ENCODE measurements at regions not wholly inside any gene's neighbourhood (a gene's known extent, or its start where the extent isn't known, plus 50 kb on each side); places are given as distances from the start of the nearest gene placed in this dataset.

GRCh38 chr2:36060133-36060532 lies 295.4 kb upstream of the CRIM1 start:
- no peak for FAIRE-seq

DNA sequence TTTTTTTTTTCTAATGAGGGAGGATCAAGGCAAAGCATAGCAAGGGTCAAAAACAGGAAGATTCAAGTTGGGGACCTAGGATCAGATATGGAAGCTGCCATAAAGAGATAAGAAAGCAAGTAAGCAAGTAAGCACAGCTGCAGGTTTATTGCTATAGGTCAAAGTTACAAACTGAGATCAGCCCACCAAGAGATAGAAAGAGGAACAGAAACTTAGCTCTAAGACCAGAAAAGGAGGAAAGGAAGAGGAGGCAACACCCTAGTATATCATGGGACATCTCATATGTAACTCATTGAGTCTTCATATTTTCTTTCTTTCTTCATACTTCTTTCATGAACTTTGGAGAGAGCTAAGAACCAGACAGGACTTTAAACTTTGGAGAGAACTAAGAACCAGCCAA lies 295.9 kb upstream of the CRIM1 start:
- DNase-seq (ENCODE audit: low spot score) (no peak), FAIRE-seq (no peak)

More at GRCh38 chr2:36060133-36060532, 295.4 kb upstream of the CRIM1 start:
- DNase-seq (ENCODE audit: low spot score): no peak

- DNase-seq (ENCODE audit: low spot score) (no peak), FAIRE-seq (no peak)
Measured at GRCh38 chr2:36058953-36059352, 296.6 kb upstream of the CRIM1 start.

DNA sequence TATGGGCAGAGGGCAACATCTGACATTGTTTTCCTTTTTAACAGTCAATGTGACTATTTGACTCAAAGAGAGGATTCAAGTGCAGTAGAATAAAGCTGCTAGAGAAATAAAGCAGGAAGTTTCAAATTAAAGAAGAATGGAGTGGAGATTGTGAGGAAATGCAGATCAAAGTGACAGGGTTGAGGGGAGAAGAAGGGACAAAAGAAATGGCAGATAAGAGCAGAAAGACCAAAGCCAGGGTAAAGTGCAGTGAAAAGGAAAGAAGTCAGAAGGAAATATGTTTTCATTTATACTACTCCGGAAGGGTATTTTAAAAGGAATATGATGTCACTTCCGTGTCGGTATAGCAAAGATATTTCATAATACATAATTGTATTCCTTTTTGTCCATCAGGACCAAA lies 297.5 kb upstream of the CRIM1 start:
- FAIRE-seq: no peak
- DNase-seq (ENCODE audit: low spot score): no peak

- DNase-seq (ENCODE audit: low spot score) (no peak), FAIRE-seq (no peak)
Measured at GRCh38 chr2:36052819-36053218, 302.8 kb upstream of the CRIM1 start.

GRCh38 chr2:36044411-36044810 lies 311.2 kb upstream of the CRIM1 start:
- FAIRE-seq (no peak), DNase-seq (ENCODE audit: low spot score) (no peak)

DNA sequence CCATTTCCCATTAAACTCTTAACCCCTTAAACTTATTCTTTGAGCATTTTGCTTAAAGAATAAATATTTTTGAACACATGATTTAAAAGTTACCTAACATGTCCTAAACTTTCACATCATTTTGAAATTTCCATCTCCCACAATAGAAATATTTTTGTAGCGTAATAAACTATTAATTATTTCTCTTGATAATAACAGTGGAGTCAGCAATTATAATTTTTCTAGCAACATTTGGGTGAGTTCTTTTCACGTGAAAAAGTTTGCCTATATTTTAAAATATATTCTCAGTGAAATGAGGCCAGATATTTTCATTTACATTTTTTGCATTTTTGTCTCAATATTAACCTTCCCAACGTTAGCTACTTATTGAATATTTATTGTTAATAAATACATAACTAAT lies 320.4 kb upstream of the CRIM1 start:
- no peak for FAIRE-seq

GRCh38 chr2:36032046-36032445 lies 323.5 kb upstream of the CRIM1 start:
- DNase-seq (ENCODE audit: low spot score): no peak
- no peak for FAIRE-seq

More for the DNA sequence above, 320.4 kb upstream of the CRIM1 start:
- DNase-seq (ENCODE audit: low spot score): no peak

- DNase-seq (ENCODE audit: low spot score): no peak
- no peak for FAIRE-seq
Measured at GRCh38 chr2:36031471-36031870, 324.1 kb upstream of the CRIM1 start.

GRCh38 chr2:36027616-36028015 lies 328.0 kb upstream of the CRIM1 start:
- FAIRE-seq: no peak
- no peak for DNase-seq (ENCODE audit: low spot score)

DNA sequence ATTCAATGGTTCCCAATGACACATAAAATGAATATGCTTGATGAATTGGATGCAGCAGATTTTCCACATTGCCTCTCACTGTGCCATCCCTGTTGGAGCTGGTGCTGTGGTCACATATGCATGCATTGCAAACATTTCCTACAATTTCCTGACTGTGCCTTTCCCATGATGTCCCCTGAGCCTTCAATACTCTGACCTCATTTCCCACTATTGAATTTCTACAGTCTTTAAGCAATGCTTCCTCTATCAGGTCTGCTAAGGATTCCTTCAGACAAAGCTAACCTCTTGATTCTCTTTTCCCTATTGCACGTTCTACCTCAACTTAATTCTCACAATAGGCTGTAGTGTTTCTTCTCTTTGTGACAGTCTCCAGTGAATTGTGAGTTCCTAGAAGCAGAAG lies 342.5 kb upstream of the CRIM1 start:
- FAIRE-seq: no peak
- DNase-seq (ENCODE audit: low spot score): no peak

GRCh38 chr2:36006444-36006843 lies 349.1 kb upstream of the CRIM1 start:
- FAIRE-seq: no peak
- no peak for DNase-seq (ENCODE audit: low spot score)

DNA sequence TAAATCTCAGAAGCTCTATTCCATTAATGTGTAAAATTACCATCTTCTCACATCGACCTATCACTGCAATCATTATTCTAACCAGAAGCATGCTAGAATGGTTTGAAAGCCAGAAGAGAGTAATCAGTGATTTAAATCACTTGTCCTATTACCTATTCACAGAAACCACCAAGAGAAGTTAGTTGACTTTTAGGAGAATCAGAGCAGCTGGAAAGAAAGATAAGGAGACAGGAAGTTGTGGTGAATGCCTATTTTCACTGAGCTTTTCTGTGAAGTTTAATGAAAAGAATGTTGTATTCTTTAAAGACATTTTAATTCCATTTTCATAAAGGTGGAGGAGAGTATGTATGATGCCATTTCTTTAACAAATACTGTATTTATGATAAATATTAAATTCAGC lies 352.6 kb upstream of the CRIM1 start:
- FAIRE-seq (no peak), DNase-seq (ENCODE audit: low spot score) (no peak)

GRCh38 chr2:35997488-35997887 lies 358.1 kb upstream of the CRIM1 start:
- DNase-seq (ENCODE audit: low spot score): no peak
- FAIRE-seq: no peak

DNA sequence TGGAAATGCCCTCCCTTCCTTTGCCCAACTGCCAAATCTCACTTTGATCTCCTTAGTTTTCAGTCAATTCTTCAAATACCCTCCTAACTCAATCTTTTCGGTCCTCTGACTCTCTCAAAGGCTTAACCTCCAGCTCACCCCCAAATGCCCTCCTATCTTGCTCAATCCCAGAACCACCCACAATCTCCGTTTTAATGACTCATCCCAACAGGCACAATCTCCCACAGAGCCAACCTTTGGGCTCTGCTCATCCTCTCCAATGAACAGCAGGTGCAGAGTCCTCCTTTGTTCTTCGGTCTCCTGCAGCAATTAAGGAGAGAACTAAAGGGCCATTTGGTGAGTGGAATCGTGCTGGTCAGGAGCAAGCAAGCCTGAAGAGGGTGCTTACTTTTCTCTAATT lies 366.1 kb upstream of the CRIM1 start:
- no peak for FAIRE-seq

DNA sequence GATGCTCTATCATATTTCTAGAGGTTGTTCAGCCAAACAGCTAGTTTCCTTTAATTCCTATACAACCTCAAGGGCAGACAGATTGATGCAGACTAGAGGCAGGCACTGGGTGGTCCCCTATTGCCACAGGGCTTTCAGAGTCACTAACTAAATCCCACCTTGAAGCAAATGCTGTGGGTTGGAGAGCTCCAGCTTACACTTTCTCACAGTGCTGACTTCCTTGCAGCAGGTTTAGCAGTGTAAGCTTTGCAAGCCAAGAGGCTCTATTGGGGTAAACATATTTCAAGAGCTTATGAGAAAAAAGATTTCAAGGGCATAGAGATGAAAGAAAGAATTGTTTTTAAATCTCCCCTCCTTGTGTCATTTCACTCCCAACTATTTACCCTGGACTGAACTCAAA lies 366.5 kb upstream of the CRIM1 start:
- FAIRE-seq: no peak

More for the DNA sequence above, 366.1 kb upstream of the CRIM1 start:
- peak; percentile 29 for DNase-seq (ENCODE audit: low spot score)

GRCh38 chr2:35986871-35987270 lies 368.7 kb upstream of the CRIM1 start:
- DNase-seq (ENCODE audit: low spot score): no peak
- FAIRE-seq: no peak

More for the DNA sequence above, 366.5 kb upstream of the CRIM1 start:
- no peak for DNase-seq (ENCODE audit: low spot score)

GRCh38 chr2:35978218-35978617 lies 377.4 kb upstream of the CRIM1 start:
- FAIRE-seq: no peak

GRCh38 chr2:35976611-35977010 lies 379.0 kb upstream of the CRIM1 start:
- DNase-seq (ENCODE audit: low spot score): no peak
- FAIRE-seq: no peak

More at GRCh38 chr2:35978218-35978617, 377.4 kb upstream of the CRIM1 start:
- DNase-seq (ENCODE audit: low spot score): no peak

DNA sequence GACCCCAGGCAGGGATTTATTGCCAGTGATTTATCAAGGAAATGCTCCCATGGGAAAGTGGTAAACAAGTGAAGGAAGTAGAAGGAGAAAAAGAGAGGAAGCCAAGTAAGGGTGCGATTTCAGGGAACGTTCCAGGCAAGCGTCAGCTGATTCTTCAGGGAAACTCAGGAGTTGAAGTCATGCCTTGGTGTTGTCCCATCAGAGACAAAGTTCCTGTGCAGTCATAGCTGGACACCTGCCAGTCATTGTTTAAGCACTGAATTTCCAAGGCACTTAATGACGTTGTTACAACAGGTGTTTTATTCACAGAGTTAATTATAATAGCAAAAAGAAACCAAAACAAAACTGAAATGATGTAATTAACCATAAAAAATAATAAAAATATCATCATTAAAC lies 381.8 kb upstream of the CRIM1 start:
- peak; percentile 25 for DNase-seq (ENCODE audit: low spot score)
- FAIRE-seq: no peak

- FAIRE-seq (no peak), DNase-seq (ENCODE audit: low spot score) (peak; percentile 29)
Measured at GRCh38 chr2:35973132-35973736, 382.3 kb upstream of the CRIM1 start.

DNA sequence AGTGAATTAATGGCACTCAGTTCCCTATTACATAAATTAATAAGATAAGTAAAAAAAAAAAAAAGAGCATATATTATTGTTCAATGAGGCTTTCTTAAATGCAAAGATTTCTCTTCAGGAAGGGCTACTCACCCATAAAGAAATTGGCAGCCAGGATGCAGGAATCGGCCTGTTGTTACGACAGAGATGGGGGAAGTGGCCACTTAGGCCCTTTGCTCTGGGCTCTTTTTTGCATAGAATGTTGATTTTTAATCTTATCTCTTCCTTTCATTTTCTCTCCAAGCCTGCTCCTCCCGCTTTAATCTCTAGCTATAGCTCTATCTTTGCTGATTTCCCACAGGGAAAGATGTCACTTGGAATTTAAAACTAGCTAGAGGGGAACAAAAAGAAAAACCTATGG lies 391.8 kb upstream of the CRIM1 start:
- DNase-seq (ENCODE audit: low spot score) (no peak), FAIRE-seq (no peak)

DNA sequence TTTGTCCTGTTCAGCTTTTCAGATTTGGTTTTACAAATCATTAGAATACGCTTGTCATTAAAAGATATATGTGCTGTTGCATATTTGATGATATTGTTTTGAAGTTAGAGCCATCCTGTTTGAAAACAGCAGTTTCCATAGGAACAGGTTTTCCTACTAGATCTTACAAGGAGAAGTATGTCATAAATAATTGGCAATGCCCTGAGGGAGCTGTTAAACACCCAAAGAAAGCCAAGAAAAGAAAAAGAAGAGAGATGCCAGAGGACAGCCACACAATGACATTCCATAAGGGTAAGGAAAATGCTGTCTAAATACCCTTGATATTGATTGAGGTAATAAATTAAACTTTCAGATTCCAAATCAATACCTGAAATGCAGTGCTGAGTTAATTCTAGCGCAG lies 392.2 kb upstream of the CRIM1 start:
- DNase-seq (ENCODE audit: low spot score) (no peak), FAIRE-seq (no peak)
